Liver (tissue), 8 donors: ENCODE measurements at regions not wholly inside any gene's neighbourhood (a gene's known extent, or its start where the extent isn't known, plus 50 kb on each side); places are given as distances from the start of the nearest gene placed in this dataset.

Source experiments
- DNase-seq: peaks from one replicate; pipeline ENCODE4 v3.0.0-alpha.2; 2017; ENCODE audit warnings: low spot score
- H3K27ac ChIP-seq, 2 donors: one replicate each; pipeline ENCODE4 v1.7.0; 2013; ENCODE audit warnings: inconsistent platforms in 2 of 2, low read length in 2 of 2, control low read depth in 1 of 2, low read depth in 1 of 2, mild to moderate bottlenecking in 1 of 2
- H3K27me3 ChIP-seq, 4 donors: one replicate each; pipeline versions ENCODE4 v1.6.1 to v1.7.0; 2013; ENCODE audit warnings: low read length in 3 of 4, inconsistent platforms in 1 of 4, mild to moderate bottlenecking in 1 of 4, moderate library complexity in 1 of 4; ENCODE audit not compliant: control insufficient read depth in 4 of 4, insufficient read depth in 4 of 4
- H3K36me3 ChIP-seq, 4 donors: one replicate each; pipeline versions ENCODE4 v1.6.1 to v1.7.0; 2013; ENCODE audit warnings: low read length in 3 of 4, mild to moderate bottlenecking in 3 of 4, low read depth in 1 of 4, moderate library complexity in 1 of 4; ENCODE audit not compliant: control insufficient read depth in 4 of 4, insufficient read depth in 3 of 4
- H3K4me1 ChIP-seq, 4 donors: one replicate each; pipeline versions ENCODE4 v1.6.1 to v1.7.0; 2013; ENCODE audit warnings: low read length in 3 of 4, mild to moderate bottlenecking in 3 of 4, moderate library complexity in 1 of 4; ENCODE audit not compliant: control insufficient read depth in 4 of 4, insufficient read depth in 4 of 4
- H3K4me3 ChIP-seq, 3 donors: one replicate each; pipeline versions ENCODE4 v1.6.1 to v1.7.0; 2013; ENCODE audit warnings: low read length in 3 of 3, control low read depth in 1 of 3, low read depth in 1 of 3, mild to moderate bottlenecking in 1 of 3
- H3K9ac ChIP-seq, 2 donors: one replicate each; pipeline ENCODE4 v1.7.0; 2013; ENCODE audit warnings: low read length in 2 of 2, mild to moderate bottlenecking in 2 of 2, moderate library complexity in 2 of 2, control low read depth in 1 of 2, low read depth in 1 of 2
- H3K9me3 ChIP-seq, 4 donors: one replicate each; pipeline versions ENCODE4 v1.6.1 to v1.7.0; 2013; ENCODE audit warnings: low read length in 3 of 4; ENCODE audit not compliant: control insufficient read depth in 4 of 4
- CTCF ChIP-seq: fragments of 150-350 bp; IDR thresholded peaks from 2 replicates; pipeline ENCODE4 v1.5.1; 2017; ENCODE audit warnings: improper control_type of control experiment, low read depth, low read length; ENCODE audit not compliant: missing input control
- EGR1 ChIP-seq, 2 donors: IDR thresholded peaks; 2 replicates each; pipeline ENCODE4 v1.6.1; 2016 to 2018; ENCODE audit warnings: antibody characterized with exemption in 2 of 2, low read depth in 2 of 2
- FOXA1 ChIP-seq: IDR thresholded peaks from 2 replicates; pipeline ENCODE4 v1.6.1; 2016; ENCODE audit warnings: antibody characterized with exemption
- FOXA2 ChIP-seq: IDR thresholded peaks from 2 replicates; pipeline ENCODE4 v1.6.1; 2016; ENCODE audit warnings: antibody characterized with exemption
- GABPA ChIP-seq, 2 donors: IDR thresholded peaks in 1 of 2; conservative IDR thresholded peaks in 1 of 2; 2 replicates each; pipeline ENCODE4 v1.6.1; 2016; ENCODE audit warnings: antibody characterized with exemption in 2 of 2, mild to moderate bottlenecking in 1 of 2, moderate library complexity in 1 of 2
- HNF4A ChIP-seq, 2 donors: conservative IDR thresholded peaks; 2 replicates each; pipeline ENCODE4 v1.6.1; 2016; ENCODE audit warnings: antibody characterized with exemption in 2 of 2, mild to moderate bottlenecking in 2 of 2
- HNF4G ChIP-seq: IDR thresholded peaks from 2 replicates; pipeline ENCODE4 v1.6.1; 2016; ENCODE audit warnings: antibody characterized with exemption
- JUND ChIP-seq, 2 donors: IDR thresholded peaks; 2 replicates each; pipeline ENCODE4 v1.6.1; 2016; ENCODE audit warnings: antibody characterized with exemption in 2 of 2
- MAX ChIP-seq: IDR thresholded peaks from 2 replicates; pipeline ENCODE4 v1.6.1; 2016; ENCODE audit warnings: antibody characterized with exemption
- NR2F2 ChIP-seq: IDR thresholded peaks from 2 replicates; pipeline ENCODE4 v1.6.1; 2016; ENCODE audit warnings: antibody characterized with exemption
- RAD21 ChIP-seq, 2 donors: IDR thresholded peaks; 2 replicates each; pipeline ENCODE4 v1.6.1; 2016; ENCODE audit warnings: antibody characterized with exemption in 2 of 2, mild to moderate bottlenecking in 2 of 2
- REST ChIP-seq: IDR thresholded peaks from 2 replicates; pipeline ENCODE4 v1.6.1; 2016; ENCODE audit warnings: antibody characterized with exemption, mild to moderate bottlenecking
- RXRA ChIP-seq, 2 donors: IDR thresholded peaks; 2 replicates each; pipeline ENCODE4 v1.6.1; 2017 to 2018; ENCODE audit warnings: antibody characterized with exemption in 2 of 2, mild to moderate bottlenecking in 1 of 2
- SP1 ChIP-seq: IDR thresholded peaks from 2 replicates; pipeline ENCODE4 v1.6.1; 2018; ENCODE audit warnings: antibody characterized with exemption, mild to moderate bottlenecking
- TAF1 ChIP-seq: conservative IDR thresholded peaks from 2 replicates; pipeline ENCODE4 v1.6.1; 2016; ENCODE audit warnings: antibody characterized with exemption, mild to moderate bottlenecking
- YY1 ChIP-seq: IDR thresholded peaks from 2 replicates; pipeline ENCODE4 v1.6.1; 2016; ENCODE audit warnings: antibody characterized with exemption, mild to moderate bottlenecking
- ZBTB33 ChIP-seq: IDR thresholded peaks from 2 replicates; pipeline ENCODE4 v1.6.1; 2016; ENCODE audit warnings: antibody characterized with exemption
- WGBS: extraction: QIAGEN DNeasy Blood & Tissue Kit; methylation state at CpG from one replicate; pipeline ENCODE4 v1.1.7; 2013; 5-methylcytosine and 5-hydroxymethylcytosine counted together
- donor health status: healthy.
- donor health status: healthy.
- donor health status: healthy.
- donor health status: healthy.
- donor health status: healthy.

GRCh38 chr20:61031101-61031830, 220.8 kb upstream of the CDH4 start:
- Histone ChIP-seq H3K4me3 (no peak overlapping the region), H3K4me1 (no peaks in the 10 kb centered on the region), H3K9me3 (no peaks in the 10 kb centered on the region), H3K27me3 (peaks cover 0 to 3% (median 0%) of the 10 kb centered on the region in 4 donors), H3K9ac (no peak overlapping the region), H3K27ac (no peak overlapping the region), H3K36me3 (no peaks in the 10 kb centered on the region)
- DNase-seq: no peak
- no peak for TF ChIP-seq YY1
- no peak for TF ChIP-seq JUND (IDR thresholded peaks at IDR 0.05)
- no peak for TF ChIP-seq REST
- no peak for TF ChIP-seq NR2F2
- no peak for TF ChIP-seq SP1
- TF ChIP-seq HNF4G: no peak
- no peak for TF ChIP-seq FOXA2
- no peak for TF ChIP-seq MAX
- no peak for TF ChIP-seq RAD21 (IDR thresholded peaks at IDR 0.05)
- no peak for TF ChIP-seq ZBTB33
- no peak for TF ChIP-seq FOXA1
- no peak for TF ChIP-seq RXRA (IDR thresholded peaks at IDR 0.05)
- no peak for TF ChIP-seq GABPA (IDR thresholded peaks at IDR 0.05 in 1 of 2, conservative IDR thresholded peaks at IDR 0.05 in 1 of 2)
- no peak for TF ChIP-seq EGR1 (IDR thresholded peaks at IDR 0.05; ENCODE audit: low read depth in 2 of 2)
- TF ChIP-seq HNF4A (conservative IDR thresholded peaks at IDR 0.05): no peak
- no peak for TF ChIP-seq TAF1
- no peak for TF ChIP-seq CTCF
- WGBS: 67% methylated on average over 10 of the region's 10 CpGs
